Suprapubic skin (tissue), 4 donors: ENCODE measurements at regions not wholly inside any gene's neighbourhood (a gene's known extent, or its start where the extent isn't known, plus 50 kb on each side); places are given as distances from the start of the nearest gene placed in this dataset.

ENCODE experiments used
- CTCF ChIP-seq, 2 donors: fragments of 200-600 bp in 1 of 2; fragments of 450-650 bp in 1 of 2; sonication (generic) in 1 of 2; IDR thresholded peaks; one replicate each; pipeline ENCODE4 v1.5.1; 2016 to 2019; ENCODE audit warnings: antibody characterized with exemption in 2 of 2, mild to moderate bottlenecking in 1 of 2, moderate library complexity in 1 of 2
- EP300 ChIP-seq: sonication (generic); formaldehyde crosslinking; IDR thresholded peaks from one replicate; pipeline ENCODE4 v1.6.1; 2017; ENCODE audit warnings: antibody characterized with exemption
- POLR2A ChIP-seq, 2 donors: fragments of 450-650 bp; IDR thresholded peaks; one replicate each; pipeline ENCODE4 v1.6.1; 2017; ENCODE audit warnings: antibody characterized with exemption in 2 of 2, mild to moderate bottlenecking in 2 of 2, moderate library complexity in 2 of 2
- POLR2AphosphoS5 ChIP-seq, 3 donors: sonication (generic); formaldehyde crosslinking; IDR thresholded peaks; one replicate each; pipeline ENCODE4 v1.6.1; 2017; ENCODE audit warnings: antibody characterized with exemption in 3 of 3

- TF ChIP-seq CTCF (IDR thresholded peaks at IDR 0.05), result no peak
- no peak for TF ChIP-seq POLR2A (IDR thresholded peaks at IDR 0.05)
- no peak for TF ChIP-seq EP300
- no peak for TF ChIP-seq POLR2AphosphoS5 (IDR thresholded peaks at IDR 0.05)
Observed at GRCh38 chr18:50469380-50469781, 90.5 kb upstream of the MAPK4 start.
